HG02981 (cell line): ENCODE measurements at regions not wholly inside any gene's neighbourhood (a gene's known extent, or its start where the extent isn't known, plus 50 kb on each side); places are given as distances from the start of the nearest gene placed in this dataset.

Source experiments
- ATAC-seq: cut with Tn5 transposase; IDR thresholded peaks from one replicate; pipeline ENCODE4 v1.9.1; 2021; ENCODE audit warnings: mild to moderate bottlenecking, moderate library complexity; ENCODE audit not compliant: unreplicated experiment

DNA sequence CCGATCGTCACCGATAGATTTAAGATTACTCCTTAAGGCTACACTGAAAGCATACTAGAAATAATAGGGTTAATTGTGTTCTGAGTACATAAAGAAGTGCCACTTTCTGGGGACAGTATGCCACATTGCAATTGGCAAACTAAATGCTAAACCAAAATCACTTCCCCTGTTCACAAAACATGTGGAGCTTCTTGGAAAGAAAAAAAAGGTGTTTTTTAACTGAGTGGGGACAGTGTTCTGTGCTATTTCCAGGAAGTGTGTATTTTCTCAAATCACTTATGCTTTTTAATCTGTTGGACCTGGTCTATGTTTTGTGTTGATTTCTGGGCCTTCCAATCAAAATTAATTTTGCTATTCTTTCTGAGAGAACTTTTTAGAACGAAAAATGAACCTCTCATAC lies 149.3 kb upstream of the MPDZ start:
- ATAC-seq = no peak

DNA sequence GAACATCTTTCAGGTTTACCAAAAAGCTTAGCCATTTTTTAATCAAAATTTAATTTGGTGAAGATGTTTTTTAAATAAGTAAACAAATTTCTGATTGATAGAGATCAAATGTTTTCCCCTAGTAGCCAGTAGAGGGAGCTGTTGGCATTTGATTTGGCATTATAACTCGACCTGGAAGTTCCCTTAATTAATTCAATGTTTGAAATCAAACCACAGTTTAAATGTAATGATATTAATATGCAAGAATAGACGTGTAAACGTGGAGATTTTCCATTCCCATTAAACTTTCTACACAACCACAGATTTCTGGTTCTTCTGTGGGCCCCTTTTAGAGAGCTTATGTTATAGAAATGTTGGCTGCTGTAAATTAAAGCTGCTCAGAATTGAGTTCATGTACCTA lies 148.1 kb upstream of the MPDZ start:
- no peak for ATAC-seq

DNA sequence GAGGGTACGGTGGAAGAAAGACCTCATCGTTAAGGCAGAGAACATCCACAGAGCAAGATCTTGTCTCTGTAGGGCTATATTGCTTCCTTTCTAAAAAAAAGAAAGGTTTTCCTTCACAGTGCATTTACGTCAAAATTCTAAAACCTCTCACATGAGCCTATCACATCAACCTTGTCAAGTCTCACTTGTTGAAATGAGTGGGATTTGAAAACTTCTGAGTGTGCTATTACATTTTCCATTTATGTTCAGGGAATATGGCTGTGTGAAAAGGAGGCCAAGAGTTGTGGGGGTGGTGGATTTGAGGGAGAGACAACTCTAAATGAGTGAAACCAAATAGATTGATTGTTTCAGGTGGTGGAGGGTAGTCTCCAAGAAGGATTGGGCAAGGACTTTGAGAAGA lies 147.1 kb upstream of the MPDZ start:
- no peak for ATAC-seq

DNA sequence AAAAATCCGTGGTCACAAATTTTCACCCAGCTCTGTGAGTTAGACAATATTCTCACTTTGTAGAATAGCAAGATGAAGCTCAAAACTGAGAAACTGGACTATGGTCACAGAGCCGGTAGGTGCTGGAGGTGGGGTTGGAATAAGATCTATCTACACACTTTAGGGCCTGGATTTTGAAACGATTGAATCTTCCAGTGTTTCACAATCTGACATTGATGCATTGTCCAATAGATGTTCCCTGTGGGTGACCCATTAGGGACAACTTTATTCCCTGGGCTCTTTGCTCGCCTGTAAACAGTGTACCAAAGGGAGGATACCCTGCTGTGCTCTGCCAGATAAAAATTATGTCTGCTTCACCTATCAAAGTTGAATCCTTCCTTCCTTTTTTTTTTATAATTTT lies 145.4 kb upstream of the MPDZ start:
- ATAC-seq = no peak

DNA sequence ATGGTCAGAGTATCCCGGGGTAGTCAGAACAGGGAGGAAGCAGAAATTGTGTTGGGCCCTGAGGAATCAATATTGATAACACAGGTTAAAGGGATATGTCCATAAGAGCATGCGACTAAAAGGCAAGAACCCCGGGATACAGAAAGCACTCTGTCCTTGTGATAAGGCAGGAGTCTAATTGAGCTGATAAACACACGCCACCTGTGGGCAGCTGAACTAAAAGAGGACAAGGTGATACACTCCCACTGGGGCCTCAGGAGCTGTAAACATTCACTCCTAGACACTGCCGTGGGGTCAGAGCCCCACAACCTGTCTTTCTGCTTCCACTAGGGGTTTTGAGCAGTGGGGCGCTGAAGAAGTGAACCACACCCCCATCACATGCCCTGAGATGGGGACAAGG lies 144.7 kb upstream of the MPDZ start:
- ATAC-seq = no peak

DNA sequence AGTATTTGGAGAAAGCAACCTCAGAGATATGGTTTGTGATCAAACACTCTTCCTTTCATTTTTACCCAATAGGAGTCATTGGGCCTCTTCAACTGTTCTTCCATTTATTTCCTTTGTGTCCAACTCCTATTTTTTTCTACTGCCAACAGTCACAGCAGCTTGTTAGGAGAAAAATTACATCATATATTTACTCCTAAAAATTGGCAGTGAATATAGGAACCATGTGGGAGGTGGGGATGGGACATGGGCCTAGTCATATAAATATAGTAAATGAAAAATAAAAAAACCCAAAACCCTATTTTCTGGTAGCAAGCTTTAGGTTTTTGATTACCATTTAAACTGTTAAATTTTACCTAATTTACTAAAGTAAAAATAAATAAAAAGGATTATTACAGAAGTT lies 134.9 kb upstream of the MPDZ start:
- ATAC-seq = no peak

DNA sequence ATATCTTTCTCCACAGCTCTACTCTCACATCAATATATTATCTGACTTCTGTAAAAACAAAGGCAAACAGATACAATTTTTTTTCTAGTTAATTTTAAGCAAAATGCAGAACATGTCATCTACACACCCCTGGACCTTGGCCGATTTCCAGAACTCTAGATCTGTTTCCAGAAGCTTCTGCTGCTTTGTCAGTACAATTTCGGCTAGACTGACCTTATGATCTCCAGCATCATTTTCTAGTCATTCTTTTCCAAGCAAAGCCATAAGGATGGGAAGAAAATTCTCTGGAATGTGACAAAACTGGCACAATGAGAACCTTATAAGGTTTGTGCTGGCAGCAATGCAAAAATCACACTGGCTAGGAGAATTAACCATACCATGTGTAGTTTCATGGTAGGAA lies 132.8 kb upstream of the MPDZ start:
- no peak for ATAC-seq

DNA sequence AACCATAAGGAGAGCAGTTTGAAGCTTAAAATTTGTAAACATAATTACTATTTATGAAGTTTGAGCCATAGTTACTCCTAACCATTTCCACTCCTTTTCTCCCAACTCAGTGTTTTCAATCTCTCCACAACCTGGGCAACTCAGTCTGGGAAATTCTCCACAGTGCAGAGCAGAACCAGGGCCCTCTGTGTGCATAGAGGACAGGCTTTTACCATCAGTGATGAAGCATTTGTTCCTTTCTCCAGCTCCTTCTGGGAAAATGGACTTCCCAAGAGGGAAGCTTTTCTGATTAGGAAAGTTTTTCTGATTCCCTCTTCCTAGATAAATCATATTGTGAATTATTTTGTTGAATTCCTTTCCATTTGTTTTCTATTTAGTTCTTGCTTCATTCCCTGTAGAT lies 132.3 kb upstream of the MPDZ start:
- ATAC-seq = no peak

DNA sequence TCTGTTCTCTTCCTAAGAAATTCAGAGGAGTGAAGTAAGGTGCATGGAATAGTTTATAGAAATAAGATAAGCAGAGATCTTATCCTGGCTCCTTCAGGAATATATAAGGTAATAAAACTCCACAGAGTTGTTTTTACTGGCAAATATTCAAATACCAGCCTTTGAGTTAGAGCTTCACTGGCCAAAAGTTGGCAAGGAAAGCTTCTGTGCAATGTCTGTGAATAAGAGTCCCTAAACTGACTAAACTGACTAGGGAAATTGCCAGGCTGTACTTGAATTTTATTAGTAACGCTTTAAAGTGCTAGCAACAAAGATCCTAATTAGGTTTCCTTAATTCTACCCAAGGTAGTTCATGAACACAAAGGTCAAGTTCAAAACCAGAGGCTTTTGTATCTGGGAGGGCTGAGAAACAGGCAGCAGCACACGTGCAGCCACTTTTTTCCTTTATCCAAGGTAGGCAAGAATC lies 131.1 kb upstream of the MPDZ start:
- ATAC-seq = no peak

DNA sequence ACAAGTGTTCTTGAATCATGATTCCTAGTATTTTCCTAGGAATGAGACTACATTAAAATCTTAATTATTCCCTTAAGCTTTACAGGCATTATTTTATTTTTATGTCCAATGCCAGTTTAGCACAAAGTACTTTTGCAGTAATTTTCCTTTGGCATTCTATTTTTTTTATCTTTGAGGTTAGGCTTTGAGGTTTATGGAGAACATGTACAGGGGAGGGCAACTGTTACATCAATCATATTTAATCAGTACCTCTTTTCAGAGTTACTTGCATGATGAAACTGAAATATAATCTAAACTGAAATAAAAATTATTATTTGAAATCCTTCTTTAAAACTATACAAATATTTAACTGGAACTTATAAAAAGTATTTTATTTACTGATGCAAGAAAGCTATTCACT lies 118.2 kb upstream of the MPDZ start:
- no peak for ATAC-seq

DNA sequence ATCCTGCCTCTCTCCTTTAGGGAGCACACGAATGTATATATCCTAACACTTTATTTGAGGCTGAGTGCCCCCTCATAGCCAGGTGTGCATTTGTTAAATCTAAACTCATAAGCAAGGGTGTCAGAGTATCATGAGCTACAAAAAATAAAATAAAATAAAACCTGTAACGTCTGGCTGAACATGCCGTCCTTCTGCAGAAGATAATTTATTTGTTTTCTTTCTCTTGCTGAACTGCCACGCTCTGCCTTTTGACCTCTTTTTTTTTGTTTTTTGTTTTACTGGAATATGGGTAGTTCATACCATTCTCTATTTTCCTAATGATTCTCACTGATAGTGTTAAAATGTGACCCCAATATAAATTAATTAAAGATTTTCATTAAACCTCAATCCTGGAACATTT lies 117.7 kb upstream of the MPDZ start:
- ATAC-seq = no peak

DNA sequence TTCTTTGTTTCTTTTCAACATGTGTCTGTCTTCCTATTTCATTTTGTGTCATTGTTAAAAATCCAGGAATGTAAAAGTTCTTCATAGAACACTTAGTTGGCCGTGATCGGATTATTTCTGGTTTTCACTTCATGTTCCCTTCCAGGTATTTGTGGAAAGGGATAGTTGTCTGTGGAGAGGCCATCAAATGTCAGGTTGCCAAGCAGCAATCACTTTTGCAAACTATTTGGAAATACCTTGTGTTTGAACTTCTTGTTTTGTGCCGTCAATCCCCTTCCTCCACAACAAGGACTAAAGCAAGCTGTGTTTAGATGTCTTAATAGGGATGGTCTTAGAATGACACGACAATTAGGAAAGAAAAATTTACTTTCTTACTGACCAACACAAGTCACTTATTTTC lies 116.9 kb upstream of the MPDZ start:
- ATAC-seq = no peak

DNA sequence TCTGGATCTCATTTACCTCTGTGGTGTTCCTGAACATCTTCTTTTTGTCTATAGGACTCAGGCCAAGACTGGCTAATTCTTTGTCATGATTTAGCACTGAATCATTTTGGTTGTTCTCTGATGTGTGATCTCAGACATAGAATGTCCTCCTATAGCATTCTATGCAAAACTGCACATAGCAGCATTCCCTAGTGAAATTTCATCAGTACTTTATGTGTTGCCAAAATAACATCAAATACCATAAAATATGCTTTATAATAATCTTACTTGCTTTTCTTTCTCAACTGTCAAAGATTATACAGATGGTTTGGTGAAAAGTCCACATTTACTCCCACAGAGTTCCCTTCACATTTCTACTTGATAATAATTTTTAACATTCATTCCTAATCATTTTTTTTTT lies 115.7 kb upstream of the MPDZ start:
- no peak for ATAC-seq

DNA sequence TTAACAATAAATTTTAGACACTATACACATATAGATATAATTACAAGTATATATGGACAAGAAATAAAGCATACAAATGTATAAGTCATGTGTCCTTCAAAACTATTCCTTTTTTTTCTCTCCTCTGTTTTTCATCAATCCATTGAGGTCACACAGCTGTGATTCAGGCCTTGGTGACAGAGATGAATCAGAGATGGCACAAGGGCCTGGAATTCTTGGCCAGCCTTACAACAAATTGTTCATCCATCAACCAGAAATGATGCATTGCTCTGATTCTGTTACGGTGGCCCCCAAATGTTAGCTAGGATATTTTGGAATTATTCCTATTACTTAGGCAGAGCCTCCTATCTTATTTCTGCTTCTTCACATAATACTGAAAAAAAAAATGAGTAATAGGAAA lies 108.7 kb upstream of the MPDZ start:
- no peak for ATAC-seq

DNA sequence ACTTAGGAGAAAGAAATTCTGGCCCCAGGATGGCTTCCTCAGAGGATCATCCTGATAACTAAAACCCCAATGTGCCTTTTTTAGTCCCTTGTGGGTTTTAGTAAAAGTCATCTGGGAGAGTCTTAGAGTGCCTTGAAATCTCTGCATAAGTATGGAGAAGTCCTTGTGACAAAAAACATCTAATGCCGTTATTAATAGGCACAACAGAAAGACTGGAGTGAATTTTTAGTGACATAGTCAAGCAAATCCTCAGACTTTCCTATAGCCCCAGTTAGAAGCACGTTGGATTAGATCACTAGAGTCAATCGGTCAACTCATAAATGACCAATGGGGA lies 108.2 kb upstream of the MPDZ start:
- no peak for ATAC-seq

DNA sequence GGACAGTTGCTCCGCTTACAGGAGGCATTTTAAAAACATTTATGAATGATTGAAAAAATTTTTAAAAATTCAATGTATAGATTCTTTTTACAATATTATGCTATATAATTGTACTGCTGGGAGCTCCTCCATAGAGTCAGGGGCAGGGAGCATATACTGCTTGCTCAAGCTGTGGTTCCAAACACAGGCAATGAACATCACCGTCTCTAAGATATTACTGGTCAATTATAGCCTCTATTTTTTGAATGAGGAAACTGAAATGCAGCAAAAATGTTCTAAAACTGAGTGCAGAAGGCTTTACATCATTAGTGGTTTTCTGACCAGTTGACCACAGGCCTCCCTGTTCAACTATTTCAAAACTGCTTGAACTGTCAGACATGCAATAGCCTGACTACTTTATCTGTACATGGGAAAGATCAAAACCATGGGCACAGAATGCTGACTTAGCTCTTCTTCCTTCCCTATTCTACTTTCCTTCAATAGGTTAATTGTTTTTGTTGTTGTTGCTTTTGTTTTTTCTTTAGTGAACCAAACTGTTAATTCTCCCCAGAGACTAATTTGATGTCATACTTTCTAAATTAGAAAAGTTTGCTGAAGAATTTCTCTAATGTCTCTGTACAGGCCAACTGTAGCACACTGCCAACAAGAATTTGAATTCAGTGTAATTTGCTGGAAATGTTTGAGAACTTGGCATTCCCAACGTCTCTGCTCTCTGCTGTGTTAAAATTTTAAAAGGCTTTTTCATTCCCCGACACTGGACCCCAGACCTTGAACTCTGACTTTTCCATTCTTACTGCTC lies 107.6 kb upstream of the MPDZ start:
- no peak for ATAC-seq

DNA sequence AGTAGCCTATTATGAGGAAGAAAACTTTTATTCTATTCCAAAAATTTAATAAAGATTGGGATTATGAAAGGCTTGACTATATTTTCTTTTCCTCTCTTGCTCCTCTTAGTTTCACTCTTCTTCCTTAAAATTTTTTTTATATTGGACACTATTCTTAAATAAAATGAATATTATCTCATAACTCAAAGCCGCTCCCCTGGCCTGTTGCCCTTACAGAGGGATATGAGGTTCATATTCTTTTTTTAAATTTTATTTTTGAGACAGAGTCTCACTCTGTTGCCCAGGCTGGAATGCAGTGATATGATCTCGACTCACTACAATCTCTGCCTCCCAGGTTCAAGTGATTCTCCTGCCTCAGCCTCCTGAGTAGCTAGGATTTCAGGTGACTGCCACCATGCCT lies 106.8 kb upstream of the MPDZ start:
- ATAC-seq = no peak

DNA sequence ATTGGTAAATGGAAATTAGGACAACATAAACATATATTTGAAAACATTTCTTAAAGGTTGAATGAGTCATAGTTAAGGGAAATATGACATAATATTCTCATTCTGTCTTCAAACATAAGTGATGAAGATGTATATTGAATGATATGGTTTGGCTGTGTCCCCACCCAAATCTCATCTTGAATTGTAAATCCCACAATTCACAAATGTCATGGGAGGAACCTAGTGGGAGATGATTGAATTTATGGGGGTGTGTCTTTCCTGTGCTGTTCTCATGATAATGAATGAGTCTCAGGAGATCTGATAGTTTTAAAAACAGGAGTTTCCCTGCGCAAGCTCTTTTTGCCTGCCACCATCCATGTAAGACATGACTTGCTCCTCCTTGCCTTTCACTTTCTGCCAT lies 104.4 kb upstream of the MPDZ start:
- no peak for ATAC-seq

DNA sequence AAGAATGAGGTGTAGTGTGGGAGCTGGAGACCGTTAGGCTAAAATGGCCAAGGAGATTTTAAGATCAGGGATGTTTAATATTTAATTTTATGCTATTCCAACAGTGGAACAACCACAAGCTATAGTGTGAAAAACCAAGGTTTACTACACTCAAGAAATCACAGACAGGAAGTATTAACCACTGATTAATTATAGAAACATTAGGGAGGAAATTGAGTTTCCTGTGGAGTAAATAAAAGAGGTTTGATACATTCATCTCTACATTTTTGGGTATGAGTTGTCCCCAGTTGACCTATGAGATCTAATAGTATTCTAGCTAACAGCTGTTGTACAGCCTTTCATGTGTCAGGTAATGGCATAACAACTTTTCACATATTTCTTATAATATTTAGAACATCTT lies 103.7 kb upstream of the MPDZ start:
- ATAC-seq = no peak

DNA sequence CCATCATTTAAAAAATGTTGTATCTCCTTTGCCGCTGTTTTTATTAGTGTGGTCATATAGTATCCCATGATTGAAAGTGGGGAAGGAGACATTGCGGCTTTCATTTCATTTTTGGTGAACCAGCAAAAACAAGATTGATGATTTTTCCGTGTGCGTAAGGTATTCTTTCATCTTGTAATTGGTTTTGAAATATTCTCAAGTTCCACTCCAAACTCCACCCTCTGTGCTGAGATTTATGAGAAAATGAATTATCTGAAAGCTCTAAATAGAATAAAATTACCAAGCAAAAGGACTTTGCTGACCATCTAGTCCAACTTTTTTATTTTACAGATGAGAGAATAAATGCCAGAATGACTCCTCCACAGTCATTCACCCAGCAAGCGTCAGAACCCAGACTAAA lies 103.1 kb upstream of the MPDZ start:
- ATAC-seq = no peak

DNA sequence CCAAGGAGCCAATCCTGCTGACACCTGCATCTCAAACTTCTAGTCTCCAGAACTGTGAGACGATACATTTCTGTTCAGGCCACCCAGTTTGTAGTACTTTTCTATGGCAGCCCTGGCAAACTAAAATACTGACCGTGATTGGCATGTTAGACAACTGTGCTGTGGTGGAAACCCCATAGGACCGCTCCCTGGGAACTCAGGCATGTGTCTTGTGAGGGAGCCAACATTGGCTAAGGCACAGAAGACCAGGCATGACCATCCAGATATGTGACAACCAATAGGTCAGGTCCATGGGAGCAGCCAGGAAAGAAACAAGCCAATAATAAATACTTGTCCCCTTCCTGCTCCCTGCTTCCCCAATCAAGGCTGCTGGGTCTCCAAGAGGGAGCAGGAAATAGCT lies 101.4 kb upstream of the MPDZ start:
- ATAC-seq = no peak

DNA sequence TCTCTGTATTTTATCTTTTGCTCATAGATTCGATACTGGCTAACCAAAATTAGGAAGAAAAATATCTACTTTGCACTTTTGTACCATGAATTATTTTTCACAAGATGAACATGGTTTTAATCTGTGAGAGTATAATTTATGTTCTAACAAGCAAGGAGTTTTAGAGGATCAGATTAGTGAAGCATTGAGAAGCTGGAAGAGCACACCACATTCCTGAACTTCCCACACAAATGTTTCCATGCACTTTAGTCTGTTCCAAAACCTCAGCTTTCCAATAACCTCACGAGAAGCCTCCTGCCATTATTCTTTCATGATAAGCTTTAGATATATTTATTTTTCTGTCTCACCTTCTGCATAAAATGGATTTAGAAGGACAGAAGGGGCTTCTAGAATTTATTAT lies 98.7 kb upstream of the MPDZ start:
- ATAC-seq = no peak

DNA sequence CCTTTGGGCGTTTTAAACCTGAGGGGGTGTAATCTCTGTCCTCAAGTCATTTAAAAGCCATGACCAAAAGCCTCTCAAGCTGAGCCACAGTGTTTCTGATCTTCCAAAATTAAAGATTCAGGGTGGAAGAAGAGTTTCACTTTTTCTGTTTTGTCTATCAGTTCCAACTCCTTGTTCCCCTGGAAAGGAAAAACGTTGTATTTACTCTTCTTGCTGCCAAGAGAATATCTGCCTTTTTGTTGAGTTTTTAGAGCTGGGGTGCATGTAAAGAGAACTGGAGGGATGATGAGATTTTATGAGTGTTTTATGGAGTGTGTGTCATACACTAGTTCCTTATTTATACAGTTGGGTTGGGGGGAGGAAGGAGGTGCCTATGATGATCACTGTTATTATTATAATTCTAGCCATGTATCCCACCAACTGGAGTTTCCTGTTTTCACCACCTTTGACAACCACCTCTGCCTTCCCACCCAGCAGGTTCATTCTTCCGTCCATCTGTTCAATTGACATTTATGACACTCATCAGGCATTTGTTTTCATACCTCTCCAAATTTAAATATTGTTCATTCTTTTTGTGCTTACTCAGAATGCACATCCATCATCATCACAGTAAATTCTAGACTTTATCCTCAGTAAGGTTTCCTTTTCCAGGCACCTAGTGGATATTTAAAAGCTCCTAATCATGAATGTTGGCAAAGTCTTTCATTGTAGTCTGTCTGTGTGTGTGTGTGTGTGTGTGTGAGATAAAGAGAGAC lies 97.9 kb upstream of the MPDZ start:
- ATAC-seq = no peak
